Retinal pigment epithelial cell (primary cell): ENCODE measurements at regions not wholly inside any gene's neighbourhood (a gene's known extent, or its start where the extent isn't known, plus 50 kb on each side); places are given as distances from the start of the nearest gene placed in this dataset.
"Not testable (repeated sequence)": the region's sequence is repeated elsewhere in the genome, so short reads cannot be mapped to it uniquely, and the experiment has no call there.

Experiments
- DNase-seq: peaks from one replicate; pipeline ENCODE4 v3.0.0-alpha.2; 2010; ENCODE audit warnings: low read depth
- H3K4me3 ChIP-seq: 2 replicates; pipeline ENCODE4 v1.5.1; 2011; ENCODE audit warnings: mild to moderate bottlenecking, low read length, control low read depth, moderate library complexity
- TF ChIP-seq, protein P1 (sequence below): conservative IDR thresholded peaks from 2 replicates; pipeline ENCODE4 v1.5.1; 2011; ENCODE audit warnings: low read depth, low read length, control low read depth, inconsistent platforms

DNA sequence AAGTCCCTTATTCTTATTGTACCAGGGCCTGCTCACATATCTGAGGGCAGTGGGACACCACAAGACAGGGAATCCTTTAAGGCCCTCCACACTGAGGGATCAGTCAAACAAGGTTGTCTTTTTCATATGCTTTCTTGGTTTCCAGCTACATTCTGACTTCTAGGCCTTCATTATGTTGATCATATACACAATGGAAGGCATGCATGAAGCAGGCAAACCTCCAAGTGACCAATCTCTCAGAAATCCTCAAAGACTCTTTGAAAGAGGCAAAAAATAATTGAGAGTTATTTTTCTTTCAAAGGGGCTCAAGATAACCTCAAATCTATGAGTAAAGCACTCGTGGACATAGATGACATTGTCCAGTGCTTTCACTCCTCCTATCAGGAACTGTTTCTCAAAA is 1195.9 kb upstream of the ACO1 start:
- DNase-seq = no peak
- no peak overlapping the region for H3K4me3 ChIP-seq
- TF ChIP-seq, protein P1, sequence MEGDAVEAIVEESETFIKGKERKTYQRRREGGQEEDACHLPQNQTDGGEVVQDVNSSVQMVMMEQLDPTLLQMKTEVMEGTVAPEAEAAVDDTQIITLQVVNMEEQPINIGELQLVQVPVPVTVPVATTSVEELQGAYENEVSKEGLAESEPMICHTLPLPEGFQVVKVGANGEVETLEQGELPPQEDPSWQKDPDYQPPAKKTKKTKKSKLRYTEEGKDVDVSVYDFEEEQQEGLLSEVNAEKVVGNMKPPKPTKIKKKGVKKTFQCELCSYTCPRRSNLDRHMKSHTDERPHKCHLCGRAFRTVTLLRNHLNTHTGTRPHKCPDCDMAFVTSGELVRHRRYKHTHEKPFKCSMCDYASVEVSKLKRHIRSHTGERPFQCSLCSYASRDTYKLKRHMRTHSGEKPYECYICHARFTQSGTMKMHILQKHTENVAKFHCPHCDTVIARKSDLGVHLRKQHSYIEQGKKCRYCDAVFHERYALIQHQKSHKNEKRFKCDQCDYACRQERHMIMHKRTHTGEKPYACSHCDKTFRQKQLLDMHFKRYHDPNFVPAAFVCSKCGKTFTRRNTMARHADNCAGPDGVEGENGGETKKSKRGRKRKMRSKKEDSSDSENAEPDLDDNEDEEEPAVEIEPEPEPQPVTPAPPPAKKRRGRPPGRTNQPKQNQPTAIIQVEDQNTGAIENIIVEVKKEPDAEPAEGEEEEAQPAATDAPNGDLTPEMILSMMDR = no peak

DNA sequence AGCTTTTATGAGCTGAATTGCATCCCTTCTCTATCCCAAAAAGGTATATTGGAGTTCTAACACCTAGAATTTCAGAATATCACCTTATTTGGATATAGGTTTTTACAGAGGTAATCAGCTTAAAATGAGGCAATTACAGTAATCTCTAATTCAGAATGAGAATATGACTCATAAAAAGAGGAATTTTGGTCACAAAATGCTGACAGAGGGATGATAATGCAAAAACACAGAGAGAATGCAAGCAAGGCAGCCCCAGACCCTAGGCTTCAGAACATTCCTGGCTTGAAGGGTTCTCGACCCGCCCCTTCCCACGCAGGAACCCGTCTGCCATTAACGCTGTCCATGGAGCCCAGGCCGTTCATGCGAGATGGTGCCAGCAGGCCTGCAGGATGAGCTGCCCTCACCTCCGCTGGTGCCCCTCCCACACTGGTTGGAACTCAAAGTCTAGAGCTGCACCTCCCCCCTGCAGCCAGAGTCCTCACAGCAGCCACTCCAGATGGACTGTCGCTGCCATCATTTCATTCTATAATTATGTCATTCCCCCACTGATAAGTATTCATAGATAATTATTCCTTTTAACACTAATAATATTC is 1173.4 kb upstream of the ACO1 start:
- H3K4me3 ChIP-seq = no peak overlapping the region
- DNase-seq = peak; percentile 30
- TF ChIP-seq, protein P1 = no peak

DNA sequence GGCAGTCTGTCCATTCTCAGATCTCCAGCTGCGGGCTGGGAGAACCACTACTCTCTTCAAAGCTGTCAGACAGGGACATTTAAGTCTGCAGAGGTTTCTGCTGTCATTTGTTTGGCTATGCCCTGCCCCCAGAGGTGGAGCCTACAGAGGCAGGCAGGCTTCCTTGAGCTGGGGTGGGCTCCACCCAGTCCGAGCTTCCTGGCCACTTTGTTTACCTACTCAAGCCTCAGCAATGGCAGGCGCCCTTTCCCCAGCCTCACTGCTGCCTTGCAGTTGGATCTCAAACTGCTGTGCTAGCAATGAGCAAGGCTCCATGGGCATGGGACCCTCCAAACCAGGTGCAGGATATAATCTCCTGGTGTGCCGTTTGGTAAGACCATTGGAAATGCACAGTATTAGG is 1154.5 kb upstream of the ACO1 start:
- not testable (repeated sequence) for H3K4me3 ChIP-seq, DNase-seq

DNA sequence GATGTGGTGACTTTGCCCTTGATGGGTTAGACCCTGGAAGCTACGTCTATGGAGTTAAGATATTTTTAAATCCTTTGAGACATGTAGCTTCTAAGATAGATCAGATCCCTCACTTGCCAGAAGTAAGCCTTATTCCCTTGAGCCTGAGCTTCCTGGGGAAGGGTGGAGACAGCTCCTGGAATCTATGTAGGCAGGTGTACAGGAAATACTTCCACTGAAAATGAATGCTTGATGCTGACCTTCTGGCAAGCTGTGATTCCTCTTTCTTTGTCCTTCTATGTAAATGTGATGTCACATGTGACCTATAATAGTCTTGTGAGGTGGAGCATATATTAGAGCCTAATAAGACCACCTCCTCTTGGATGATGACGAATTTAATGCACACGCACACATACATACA is 1152.0 kb upstream of the ACO1 start:
- TF ChIP-seq, protein P1 = no peak
- no peak overlapping the region for H3K4me3 ChIP-seq
- no peak for DNase-seq

DNA sequence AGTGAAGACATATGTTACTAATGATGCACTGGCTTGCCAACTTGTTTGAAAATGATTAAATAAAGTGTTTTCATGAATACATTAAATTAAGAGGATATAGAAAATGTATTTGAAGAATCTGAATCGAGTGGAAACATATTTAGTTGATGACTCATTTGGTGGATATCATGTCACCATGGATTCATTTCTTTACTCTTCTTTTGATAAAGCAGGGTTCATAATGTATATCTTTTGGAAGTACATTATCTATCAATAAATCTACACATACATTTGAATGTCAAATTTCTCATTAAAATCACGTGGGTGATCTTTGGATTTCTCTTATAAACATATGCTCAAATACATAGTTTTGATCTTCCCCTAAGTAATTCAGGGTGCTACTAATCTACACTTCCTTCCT is 1148.1 kb upstream of the ACO1 start:
- no peak for DNase-seq
- H3K4me3 ChIP-seq = no peak overlapping the region
- TF ChIP-seq, protein P1 = no peak

DNA sequence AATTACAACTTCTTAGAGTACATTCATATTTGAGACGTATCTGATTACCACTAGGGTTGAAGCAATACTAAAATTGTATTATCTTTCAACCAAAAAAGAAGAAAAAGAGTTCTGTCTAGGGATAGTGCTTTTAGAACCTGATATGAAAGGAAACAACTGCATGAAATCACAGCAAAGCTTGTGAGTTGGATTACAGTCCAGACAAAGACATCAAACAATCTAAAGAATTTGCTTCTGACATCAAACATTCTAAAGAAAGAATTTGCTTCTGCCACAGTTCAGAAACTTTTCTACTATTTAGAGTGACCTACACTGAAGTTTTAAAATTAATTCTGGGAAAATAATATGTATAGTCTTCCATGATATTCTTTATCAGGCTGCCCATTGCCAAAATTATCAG is 1141.1 kb upstream of the ACO1 start:
- TF ChIP-seq, protein P1 = no peak
- DNase-seq = peak; percentile 56
- H3K4me3 ChIP-seq = no peak overlapping the region

DNA sequence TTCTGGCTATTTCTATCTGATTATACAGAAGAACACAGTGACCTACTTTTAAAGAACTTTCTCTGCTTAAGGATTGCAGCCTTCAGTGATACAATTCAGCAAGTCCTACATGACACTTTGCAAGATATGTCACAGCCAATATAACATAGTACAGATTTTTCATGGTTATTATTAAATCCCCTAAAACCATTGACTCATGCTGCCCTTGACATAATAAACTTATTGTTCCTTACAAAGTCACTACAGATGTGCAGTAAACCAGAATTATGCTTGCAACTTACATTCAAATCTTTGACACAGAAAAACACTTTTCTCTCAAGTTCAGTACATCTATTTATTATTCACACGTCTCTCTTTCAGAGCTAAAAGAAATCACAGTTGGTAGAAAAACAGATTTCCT is 1136.3 kb upstream of the ACO1 start:
- TF ChIP-seq, protein P1 = no peak
- no peak for DNase-seq
- H3K4me3 ChIP-seq = no peak overlapping the region

DNA sequence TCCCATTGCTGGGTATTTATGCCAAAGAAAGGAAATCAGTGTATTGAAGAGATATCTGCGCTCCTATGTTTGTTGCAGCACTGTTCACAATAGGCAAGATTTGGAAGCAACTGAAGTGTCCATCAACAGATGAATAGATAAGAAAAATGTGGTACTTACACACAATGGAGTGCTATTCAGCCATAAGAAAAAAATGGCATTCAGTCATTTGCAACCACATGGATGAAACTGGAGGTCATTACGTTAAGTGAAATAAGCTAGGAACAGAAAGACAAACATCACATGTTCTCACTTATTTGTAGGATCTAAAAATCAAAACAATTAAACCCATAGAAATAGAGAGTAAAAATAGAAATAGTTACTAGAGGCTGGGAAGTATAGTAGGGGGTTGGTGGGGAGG is 1133.1 kb upstream of the ACO1 start:
- H3K4me3 ChIP-seq = no peak overlapping the region
- DNase-seq = no peak
- TF ChIP-seq, protein P1 = no peak
